PC-9 (cell line): ENCODE measurements at regions not wholly inside any gene's neighbourhood (a gene's known extent, or its start where the extent isn't known, plus 50 kb on each side); places are given as distances from the start of the nearest gene placed in this dataset.

Experiments
- BruUV-seq: library from RNA; stranded (reverse); fragments of 400-500 nt; replicated peaks from 2 replicates; lab custom pipeline; 2021; lab: Mats Ljungman, UMichigan
- CTCF ChIA-PET: fragments of 300-600 bp; sonication (Branson Sonifier 250); formaldehyde crosslinking; loops from one replicate; lab custom pipeline; 2022; ENCODE audit warnings: antibody characterized with exemption; lab: Charles Lee
- POLR2A ChIA-PET: fragments of 300-600 bp; sonication (Branson Sonifier 250); formaldehyde crosslinking; loops from one replicate; lab custom pipeline; 2022; ENCODE audit warnings: antibody characterized with exemption; ENCODE audit not compliant: unreplicated experiment; lab: Charles Lee
- DNase-seq, 2 experiments: peaks; one replicate each; pipeline versions ENCODE4 v3.0.0 to v3.0.0-alpha.2; 2015 to 2022; ENCODE audit warnings: mixed read lengths in 1 of 2
- H2AFZ ChIP-seq: fragments of 200-600 bp; sonication (generic); 2 replicates; pipeline ENCODE4 v1.8.1; 2017; ENCODE audit warnings: antibody characterized with exemption
- H3F3A ChIP-seq: fragments of 200-600 bp; sonication (generic); 2 replicates; pipeline ENCODE4 v1.8.1; 2017; ENCODE audit warnings: antibody characterized with exemption, mild to moderate bottlenecking, low read depth; ENCODE audit not compliant: insufficient read depth
- H3K27ac ChIP-seq: fragments of 200-600 bp; sonication (generic); 2 replicates; pipeline ENCODE4 v1.6.1; 2016; ENCODE audit warnings: mixed run types
- H3K27me3 ChIP-seq: fragments of 200-600 bp; sonication (generic); 2 replicates; pipeline ENCODE4 v1.6.1; 2016; ENCODE audit warnings: low read depth, mixed run types; ENCODE audit not compliant: insufficient read depth
- H3K36me3 ChIP-seq: fragments of 200-600 bp; sonication (generic); 2 replicates; pipeline ENCODE4 v1.6.1; 2016; ENCODE audit warnings: low read depth, mixed run types
- H3K4me1 ChIP-seq: fragments of 200-600 bp; sonication (generic); replicated peaks from 2 replicates; pipeline ENCODE4 v1.6.1; 2016; ENCODE audit warnings: mixed run types; ENCODE audit not compliant: insufficient read depth
- H3K4me2 ChIP-seq: fragments of 200-600 bp; sonication (generic); 2 replicates; pipeline ENCODE4 v1.6.1; 2017; ENCODE audit warnings: mixed run types
- H3K4me3 ChIP-seq: fragments of 200-600 bp; sonication (generic); 2 replicates; pipeline ENCODE4 v1.6.1; 2016; ENCODE audit warnings: mixed run types
- H3K79me2 ChIP-seq: fragments of 200-600 bp; sonication (generic); 2 replicates; pipeline ENCODE4 v1.6.1; 2017; ENCODE audit warnings: low read depth, mixed run types
- H3K9me2 ChIP-seq: fragments of 200-600 bp; sonication (generic); 2 replicates; pipeline ENCODE4 v1.8.1; 2017; ENCODE audit warnings: mild to moderate bottlenecking; ENCODE audit not compliant: insufficient read depth
- H3K9me3 ChIP-seq: fragments of 200-600 bp; sonication (generic); 2 replicates; pipeline ENCODE4 v1.8.1; 2016; ENCODE audit warnings: low read depth; ENCODE audit not compliant: insufficient read depth
- H4K20me1 ChIP-seq: fragments of 200-600 bp; sonication (generic); 2 replicates; pipeline ENCODE4 v1.8.1; 2017; ENCODE audit not compliant: insufficient read depth
- CTCF ChIP-seq: fragments of 200-600 bp; sonication (generic); conservative IDR thresholded peaks from 2 replicates; pipeline ENCODE4 v1.6.1; 2017; ENCODE audit warnings: mixed run types, antibody characterized with exemption, mild to moderate bottlenecking, moderate library complexity
- EZH2 ChIP-seq: fragments of 200-600 bp; sonication (generic); IDR thresholded peaks from 2 replicates; pipeline ENCODE4 v1.8.0; 2017; ENCODE audit warnings: antibody characterized with exemption, low read depth
- intact Hi-C: fragments of 100-400 bp; cut with micrococcal nuclease; formaldehyde crosslinking; loops from one replicate; pipeline ENCODE4 v1.10.0; 2022; ENCODE audit not compliant: unreplicated experiment

- intact Hi-C loops = no loop called here
- Histone ChIP-seq H3K9me3 (no peaks in the 10 kb centered on the region), H3K27ac (no peak overlapping the region), H3K27me3 (no peaks in the 10 kb centered on the region), H3K9me2 (no peaks in the 10 kb centered on the region), H4K20me1 (no peaks in the 10 kb centered on the region), H3F3A (no peaks in the 10 kb centered on the region), H3K79me2 (no peaks in the 10 kb centered on the region), H3K36me3 (no peaks in the 10 kb centered on the region), H3K4me2 (no peak overlapping the region), H3K4me3 (no peak overlapping the region), H2AFZ (no peak overlapping the region), H3K4me1 (no peaks in the 10 kb centered on the region)
- no TSS peak for BruUV-seq
- CTCF ChIA-PET = no interaction called here
- no peak for TF ChIP-seq CTCF
- no peak for TF ChIP-seq EZH2
- POLR2A ChIA-PET = no interaction called here
- no peak for DNase-seq
Measured at GRCh38 chr2:142650601-142651000, 226.9 kb upstream of the KYNU start.

- Histone ChIP-seq H3K79me2 (no peaks in the 10 kb centered on the region), H2AFZ (no peak overlapping the region; the same call in 1 of the 2 replicates), H3K4me3 (no peak overlapping the region), H4K20me1 (no peaks in the 10 kb centered on the region), H3K27me3 (no peaks in the 10 kb centered on the region), H3K9me3 (no peaks in the 10 kb centered on the region), H3K4me1 (no peaks in the 10 kb centered on the region), H3K27ac (no peak overlapping the region), H3K36me3 (no peaks in the 10 kb centered on the region), H3K4me2 (no peak overlapping the region), H3K9me2 (no peaks in the 10 kb centered on the region), H3F3A (no peaks in the 10 kb centered on the region)
- ChIA-PET POLR2A (no interaction called here), CTCF (no interaction called here)
- BruUV-seq = no TSS peak
- DNase-seq = no peak
- TF ChIP-seq CTCF = no peak
- TF ChIP-seq EZH2 = no peak
- intact Hi-C loops = no loop called here
Measured at GRCh38 chr2:142649581-142649980, 227.9 kb upstream of the KYNU start.

- no peak overlapping the region for H3K27ac ChIP-seq
- no peaks in the 10 kb centered on the region; the same call in 1 of the 2 replicates for H3K9me2 ChIP-seq
- no peak for DNase-seq
- no peaks in the 10 kb centered on the region for H3K27me3 ChIP-seq
- TF ChIP-seq EZH2 (no peak), CTCF (no peak)
- CTCF ChIA-PET = interaction anchor here (1.3 kb wide), 1 partner anchor 337 kb away, joined by 3 read pairs; no protein-coding TSS in a partner anchor
- no peaks in the 10 kb centered on the region for H4K20me1 ChIP-seq
- POLR2A ChIA-PET = no interaction called here
- H3K36me3 ChIP-seq = no peaks in the 10 kb centered on the region
- H3K4me1 ChIP-seq = no peaks in the 10 kb centered on the region
- intact Hi-C loops = loop anchor here (5.0 kb wide), 1 partner anchor 340 kb away; no protein-coding TSS in a partner anchor
- H3K4me3 ChIP-seq = no peak overlapping the region
- H3F3A ChIP-seq = no peaks in the 10 kb centered on the region
- H2AFZ ChIP-seq = no peak overlapping the region
- no peaks in the 10 kb centered on the region for H3K79me2 ChIP-seq
- BruUV-seq = no TSS peak
- no peak overlapping the region for H3K4me2 ChIP-seq
- H3K9me3 ChIP-seq = peaks cover 14% of the 10 kb centered on the region
Measured at GRCh38 chr2:142642650-142643049, 234.8 kb upstream of the KYNU start.
